ENCODE measurements at regions not wholly inside any gene's neighbourhood (a gene's known extent, or its start where the extent isn't known, plus 50 kb on each side); places are given as distances from the start of the nearest gene placed in this dataset.
A peak's percentile ranks its signal among the peaks of the same experiment; 100 is the strongest.

DNA sequence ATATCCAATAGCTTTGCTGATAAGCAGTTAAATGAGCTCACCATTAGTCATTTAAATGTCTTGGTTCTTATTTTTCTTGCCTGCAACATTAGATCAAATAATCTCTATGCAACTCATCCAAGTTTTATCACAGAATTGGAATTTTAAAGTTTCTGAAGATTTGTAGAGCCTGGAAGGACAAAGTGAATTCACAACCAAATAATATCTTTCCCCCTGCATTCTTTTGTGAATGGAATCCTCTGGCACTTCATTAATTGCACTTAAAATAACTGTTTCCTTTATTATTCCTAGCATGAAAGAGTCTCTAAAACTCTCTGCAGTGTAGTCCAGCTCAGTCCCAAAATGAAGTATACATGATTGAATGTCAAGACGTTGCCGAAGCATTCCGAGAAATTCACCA lies 345.6 kb upstream of the TGFBR2 start:
- Mint-ChIP-seq H3K4me3 (no peak overlapping the region), H3K36me3 (ENCODE audit: low read depth) (peaks cover 16% of the 10 kb centered on the region), H3K27ac (no peak overlapping the region), H3K9me3 (peaks cover 23% of the 10 kb centered on the region), H3K4me1 (peaks cover 21% of the 10 kb centered on the region), H3K27me3 (ENCODE audit: low read depth, poor library complexity) (peaks cover 7% of the 10 kb centered on the region)
- TF ChIP-seq, protein P1, sequence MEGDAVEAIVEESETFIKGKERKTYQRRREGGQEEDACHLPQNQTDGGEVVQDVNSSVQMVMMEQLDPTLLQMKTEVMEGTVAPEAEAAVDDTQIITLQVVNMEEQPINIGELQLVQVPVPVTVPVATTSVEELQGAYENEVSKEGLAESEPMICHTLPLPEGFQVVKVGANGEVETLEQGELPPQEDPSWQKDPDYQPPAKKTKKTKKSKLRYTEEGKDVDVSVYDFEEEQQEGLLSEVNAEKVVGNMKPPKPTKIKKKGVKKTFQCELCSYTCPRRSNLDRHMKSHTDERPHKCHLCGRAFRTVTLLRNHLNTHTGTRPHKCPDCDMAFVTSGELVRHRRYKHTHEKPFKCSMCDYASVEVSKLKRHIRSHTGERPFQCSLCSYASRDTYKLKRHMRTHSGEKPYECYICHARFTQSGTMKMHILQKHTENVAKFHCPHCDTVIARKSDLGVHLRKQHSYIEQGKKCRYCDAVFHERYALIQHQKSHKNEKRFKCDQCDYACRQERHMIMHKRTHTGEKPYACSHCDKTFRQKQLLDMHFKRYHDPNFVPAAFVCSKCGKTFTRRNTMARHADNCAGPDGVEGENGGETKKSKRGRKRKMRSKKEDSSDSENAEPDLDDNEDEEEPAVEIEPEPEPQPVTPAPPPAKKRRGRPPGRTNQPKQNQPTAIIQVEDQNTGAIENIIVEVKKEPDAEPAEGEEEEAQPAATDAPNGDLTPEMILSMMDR (IDR thresholded peaks at IDR 0.05): no peak
- DNase-seq: no peak

DNA sequence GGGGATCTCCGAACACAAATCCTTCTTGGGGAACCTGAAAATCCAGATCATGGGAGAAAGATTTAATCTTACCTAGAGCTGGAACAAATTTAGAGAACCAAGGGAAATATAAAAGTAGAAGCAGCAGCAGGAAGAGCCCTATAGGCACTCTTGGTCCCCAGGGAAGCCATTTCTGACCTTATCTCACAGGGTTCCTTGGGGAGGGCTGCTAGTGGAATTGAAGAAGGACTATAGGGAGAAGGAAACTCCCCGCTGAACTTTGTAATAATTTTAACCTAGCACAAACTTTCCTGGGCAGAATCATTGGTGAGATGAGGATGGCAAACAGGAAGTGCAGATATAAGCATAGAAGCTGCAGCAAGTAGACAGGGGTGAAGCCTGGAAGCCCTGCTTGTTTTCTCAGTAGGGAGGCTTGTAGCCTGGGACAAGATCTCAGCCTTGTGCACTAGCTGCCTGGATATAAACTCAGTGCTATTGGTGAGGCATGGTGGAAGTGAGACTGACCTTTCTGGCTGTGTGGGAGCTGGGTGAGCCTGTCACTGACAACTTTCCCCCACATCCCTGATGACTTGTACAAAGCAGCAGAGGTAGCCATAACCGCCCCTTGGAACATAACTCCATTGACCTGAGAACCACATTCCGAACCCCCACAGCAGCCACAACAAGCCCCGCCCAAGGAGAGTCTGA lies 343.0 kb upstream of the TGFBR2 start:
- H3K27me3 Mint-ChIP-seq (ENCODE audit: low read depth, poor library complexity): peaks cover 7% of the 10 kb centered on the region
- no peak overlapping the region for H3K27ac Mint-ChIP-seq
- TF ChIP-seq, protein P1 (IDR thresholded peaks at IDR 0.05): no peak
- H3K36me3 Mint-ChIP-seq (ENCODE audit: low read depth): peaks cover 17% of the 10 kb centered on the region
- no peak for DNase-seq
- H3K4me3 Mint-ChIP-seq: no peak overlapping the region
- H3K9me3 Mint-ChIP-seq: peaks cover 26% of the 10 kb centered on the region
- H3K4me1 Mint-ChIP-seq: peaks cover 39% of the 10 kb centered on the region

DNA sequence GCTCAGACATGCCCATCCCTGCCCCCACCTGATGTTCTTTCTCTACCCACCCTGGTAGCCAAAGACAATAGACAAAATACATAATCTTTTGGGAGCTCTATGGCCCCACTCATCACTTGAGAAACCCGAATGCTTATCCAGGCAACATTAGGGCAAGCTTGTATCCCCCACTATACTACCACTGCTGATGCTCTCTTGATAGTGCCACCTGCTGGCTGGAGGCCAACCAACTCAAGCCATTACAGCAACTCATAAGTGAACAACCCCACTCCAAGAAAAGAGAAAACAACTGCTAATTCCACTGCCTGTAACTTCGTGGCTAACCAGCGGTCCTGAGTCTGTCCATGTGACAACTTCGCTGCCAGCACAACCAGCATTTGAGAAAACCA lies 342.5 kb upstream of the TGFBR2 start:
- DNase-seq: no peak
- H3K4me1 Mint-ChIP-seq: peaks cover 35% of the 10 kb centered on the region
- TF ChIP-seq, protein P1 (IDR thresholded peaks at IDR 0.05): no peak
- peaks cover 17% of the 10 kb centered on the region for H3K36me3 Mint-ChIP-seq (ENCODE audit: low read depth)
- peaks cover 7% of the 10 kb centered on the region for H3K27me3 Mint-ChIP-seq (ENCODE audit: low read depth, poor library complexity)
- H3K9me3 Mint-ChIP-seq: peaks cover 26% of the 10 kb centered on the region
- no peak overlapping the region for H3K27ac Mint-ChIP-seq
- no peak overlapping the region for H3K4me3 Mint-ChIP-seq

DNA sequence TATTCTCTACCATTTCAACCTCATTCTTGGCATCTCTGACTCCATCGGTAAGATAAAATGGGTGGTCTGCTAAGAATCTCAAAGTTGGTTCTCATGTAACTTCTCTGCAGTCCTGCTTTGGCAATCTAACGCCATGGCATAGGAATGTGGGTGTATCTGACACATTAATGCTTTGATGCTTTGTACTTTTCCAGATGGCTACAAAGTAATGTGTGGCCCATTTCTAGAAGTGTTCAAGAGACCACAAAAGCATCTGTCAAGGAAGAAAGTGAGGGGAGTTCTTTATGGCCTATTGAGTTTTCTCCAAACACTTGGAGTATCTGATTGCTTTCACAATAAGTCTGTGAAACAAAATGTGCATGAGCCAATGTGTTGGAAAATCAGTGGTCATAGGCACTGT lies 339.9 kb upstream of the TGFBR2 start:
- TF ChIP-seq, protein P1 (IDR thresholded peaks at IDR 0.05): no peak
- no peak overlapping the region for H3K4me3 Mint-ChIP-seq

DNA sequence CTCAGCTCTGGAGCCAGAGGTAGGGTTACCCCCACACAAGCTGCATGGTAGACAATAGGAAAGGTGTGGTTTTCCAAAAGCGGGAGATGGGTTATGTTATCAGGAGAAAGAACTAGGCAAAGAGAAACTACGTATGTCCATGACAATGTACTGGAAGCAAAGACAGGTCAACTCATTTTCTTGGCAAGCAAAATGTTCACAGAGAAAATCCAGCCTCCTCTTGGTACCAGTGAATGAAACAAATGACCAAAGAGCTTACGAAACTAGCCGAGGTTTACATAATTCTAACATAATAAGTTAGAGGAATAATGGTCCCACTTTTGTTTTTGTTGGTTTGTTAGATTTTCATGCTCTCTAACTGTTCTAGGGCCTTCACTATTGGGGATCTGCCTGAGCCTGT lies 338.1 kb upstream of the TGFBR2 start:
- peaks cover 17% of the 10 kb centered on the region for H3K36me3 Mint-ChIP-seq (ENCODE audit: low read depth)
- peaks cover 7% of the 10 kb centered on the region for H3K27me3 Mint-ChIP-seq (ENCODE audit: low read depth, poor library complexity)
- no peak overlapping the region for H3K27ac Mint-ChIP-seq
- H3K9me3 Mint-ChIP-seq: peaks cover 26% of the 10 kb centered on the region
- TF ChIP-seq, protein P1 (IDR thresholded peaks at IDR 0.05): no peak
- no peak overlapping the region for H3K4me3 Mint-ChIP-seq
- no peak for DNase-seq
- peaks cover 29% of the 10 kb centered on the region for H3K4me1 Mint-ChIP-seq

More for the DNA sequence above, 339.9 kb upstream of the TGFBR2 start:
- no peak for DNase-seq
- H3K27me3 Mint-ChIP-seq (ENCODE audit: low read depth, poor library complexity): peaks cover 7% of the 10 kb centered on the region
- H3K36me3 Mint-ChIP-seq (ENCODE audit: low read depth): peaks cover 17% of the 10 kb centered on the region
- H3K9me3 Mint-ChIP-seq: peaks cover 26% of the 10 kb centered on the region
- H3K27ac Mint-ChIP-seq: peak overlapping the region; percentile 89
- peaks cover 35% of the 10 kb centered on the region for H3K4me1 Mint-ChIP-seq
